Liver (tissue), 8 donors: ENCODE measurements at regions not wholly inside any gene's neighbourhood (a gene's known extent, or its start where the extent isn't known, plus 50 kb on each side); places are given as distances from the start of the nearest gene placed in this dataset.

Experiments
- DNase-seq: peaks from one replicate; pipeline ENCODE4 v3.0.0-alpha.2; 2017; ENCODE audit warnings: low spot score
- H3K27ac ChIP-seq, 2 donors: one replicate each; pipeline ENCODE4 v1.7.0; 2013; ENCODE audit warnings: inconsistent platforms in 2 of 2, low read length in 2 of 2, control low read depth in 1 of 2, low read depth in 1 of 2, mild to moderate bottlenecking in 1 of 2
- H3K27me3 ChIP-seq, 4 donors: one replicate each; pipeline versions ENCODE4 v1.6.1 to v1.7.0; 2013; ENCODE audit warnings: low read length in 3 of 4, inconsistent platforms in 1 of 4, mild to moderate bottlenecking in 1 of 4, moderate library complexity in 1 of 4; ENCODE audit not compliant: control insufficient read depth in 4 of 4, insufficient read depth in 4 of 4
- H3K36me3 ChIP-seq, 4 donors: one replicate each; pipeline versions ENCODE4 v1.6.1 to v1.7.0; 2013; ENCODE audit warnings: low read length in 3 of 4, mild to moderate bottlenecking in 3 of 4, low read depth in 1 of 4, moderate library complexity in 1 of 4; ENCODE audit not compliant: control insufficient read depth in 4 of 4, insufficient read depth in 3 of 4
- H3K4me1 ChIP-seq, 4 donors: one replicate each; pipeline versions ENCODE4 v1.6.1 to v1.7.0; 2013; ENCODE audit warnings: low read length in 3 of 4, mild to moderate bottlenecking in 3 of 4, moderate library complexity in 1 of 4; ENCODE audit not compliant: control insufficient read depth in 4 of 4, insufficient read depth in 4 of 4
- H3K4me3 ChIP-seq, 3 donors: one replicate each; pipeline versions ENCODE4 v1.6.1 to v1.7.0; 2013; ENCODE audit warnings: low read length in 3 of 3, control low read depth in 1 of 3, low read depth in 1 of 3, mild to moderate bottlenecking in 1 of 3
- H3K9ac ChIP-seq, 2 donors: one replicate each; pipeline ENCODE4 v1.7.0; 2013; ENCODE audit warnings: low read length in 2 of 2, mild to moderate bottlenecking in 2 of 2, moderate library complexity in 2 of 2, control low read depth in 1 of 2, low read depth in 1 of 2
- H3K9me3 ChIP-seq, 4 donors: one replicate each; pipeline versions ENCODE4 v1.6.1 to v1.7.0; 2013; ENCODE audit warnings: low read length in 3 of 4; ENCODE audit not compliant: control insufficient read depth in 4 of 4
- EGR1 ChIP-seq, 2 donors: IDR thresholded peaks; 2 replicates each; pipeline ENCODE4 v1.6.1; 2016 to 2018; ENCODE audit warnings: antibody characterized with exemption in 2 of 2, low read depth in 2 of 2
- FOXA1 ChIP-seq: IDR thresholded peaks from 2 replicates; pipeline ENCODE4 v1.6.1; 2016; ENCODE audit warnings: antibody characterized with exemption
- FOXA2 ChIP-seq: IDR thresholded peaks from 2 replicates; pipeline ENCODE4 v1.6.1; 2016; ENCODE audit warnings: antibody characterized with exemption
- GABPA ChIP-seq, 2 donors: IDR thresholded peaks in 1 of 2; conservative IDR thresholded peaks in 1 of 2; 2 replicates each; pipeline ENCODE4 v1.6.1; 2016; ENCODE audit warnings: antibody characterized with exemption in 2 of 2, mild to moderate bottlenecking in 1 of 2, moderate library complexity in 1 of 2
- HNF4A ChIP-seq, 2 donors: conservative IDR thresholded peaks; 2 replicates each; pipeline ENCODE4 v1.6.1; 2016; ENCODE audit warnings: antibody characterized with exemption in 2 of 2, mild to moderate bottlenecking in 2 of 2
- HNF4G ChIP-seq: IDR thresholded peaks from 2 replicates; pipeline ENCODE4 v1.6.1; 2016; ENCODE audit warnings: antibody characterized with exemption
- JUND ChIP-seq, 2 donors: IDR thresholded peaks; 2 replicates each; pipeline ENCODE4 v1.6.1; 2016; ENCODE audit warnings: antibody characterized with exemption in 2 of 2
- MAX ChIP-seq: IDR thresholded peaks from 2 replicates; pipeline ENCODE4 v1.6.1; 2016; ENCODE audit warnings: antibody characterized with exemption
- NR2F2 ChIP-seq: IDR thresholded peaks from 2 replicates; pipeline ENCODE4 v1.6.1; 2016; ENCODE audit warnings: antibody characterized with exemption
- RAD21 ChIP-seq, 2 donors: IDR thresholded peaks; 2 replicates each; pipeline ENCODE4 v1.6.1; 2016; ENCODE audit warnings: antibody characterized with exemption in 2 of 2, mild to moderate bottlenecking in 2 of 2
- RXRA ChIP-seq, 2 donors: IDR thresholded peaks; 2 replicates each; pipeline ENCODE4 v1.6.1; 2017 to 2018; ENCODE audit warnings: antibody characterized with exemption in 2 of 2, mild to moderate bottlenecking in 1 of 2
- SP1 ChIP-seq: IDR thresholded peaks from 2 replicates; pipeline ENCODE4 v1.6.1; 2018; ENCODE audit warnings: antibody characterized with exemption, mild to moderate bottlenecking
- TAF1 ChIP-seq: conservative IDR thresholded peaks from 2 replicates; pipeline ENCODE4 v1.6.1; 2016; ENCODE audit warnings: antibody characterized with exemption, mild to moderate bottlenecking
- YY1 ChIP-seq: IDR thresholded peaks from 2 replicates; pipeline ENCODE4 v1.6.1; 2016; ENCODE audit warnings: antibody characterized with exemption, mild to moderate bottlenecking
- ZBTB33 ChIP-seq: IDR thresholded peaks from 2 replicates; pipeline ENCODE4 v1.6.1; 2016; ENCODE audit warnings: antibody characterized with exemption
- WGBS: extraction: QIAGEN DNeasy Blood & Tissue Kit; methylation state at CpG from one replicate; pipeline ENCODE4 v1.1.7; 2013; 5-methylcytosine and 5-hydroxymethylcytosine counted together
- TF ChIP-seq, protein P1 (sequence below): IDR thresholded peaks from 2 replicates; pipeline ENCODE4 v1.6.1; 2016; ENCODE audit warnings: antibody characterized with exemption, mild to moderate bottlenecking
- TF ChIP-seq, protein P2 (sequence below): fragments of 150-350 bp; IDR thresholded peaks from 2 replicates; pipeline ENCODE4 v1.5.1; 2017; ENCODE audit warnings: improper control_type of control experiment, low read depth, low read length; ENCODE audit not compliant: missing input control
- TF ChIP-seq, protein P3 (sequence below): IDR thresholded peaks from 2 replicates; pipeline ENCODE4 v1.6.1; 2016; ENCODE audit warnings: antibody characterized with exemption
- donor health status: healthy.
- donor health status: healthy.
- donor health status: healthy.
- donor health status: healthy.
- donor health status: healthy.

DNA sequence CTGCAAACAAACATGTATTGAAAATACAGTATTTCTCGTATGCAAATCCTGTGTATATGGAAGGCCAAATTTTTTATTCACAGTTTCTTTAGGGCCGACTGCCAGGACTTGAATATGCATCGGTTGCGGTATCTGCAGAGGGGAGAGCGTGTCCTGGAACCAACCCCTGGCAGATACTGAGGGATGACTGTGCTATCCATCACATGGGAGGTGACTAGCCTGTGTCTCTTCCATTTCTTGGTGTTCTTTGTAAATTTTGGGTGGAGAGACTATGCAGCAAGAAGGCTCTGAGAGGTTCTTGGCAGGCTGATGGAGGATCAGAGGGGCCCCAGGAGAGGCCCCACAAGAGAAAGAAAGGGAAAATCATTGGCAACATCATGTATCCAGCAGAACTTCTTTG lies 384.3 kb downstream of the YTHDC2 start:
- TF ChIP-seq, protein P1, sequence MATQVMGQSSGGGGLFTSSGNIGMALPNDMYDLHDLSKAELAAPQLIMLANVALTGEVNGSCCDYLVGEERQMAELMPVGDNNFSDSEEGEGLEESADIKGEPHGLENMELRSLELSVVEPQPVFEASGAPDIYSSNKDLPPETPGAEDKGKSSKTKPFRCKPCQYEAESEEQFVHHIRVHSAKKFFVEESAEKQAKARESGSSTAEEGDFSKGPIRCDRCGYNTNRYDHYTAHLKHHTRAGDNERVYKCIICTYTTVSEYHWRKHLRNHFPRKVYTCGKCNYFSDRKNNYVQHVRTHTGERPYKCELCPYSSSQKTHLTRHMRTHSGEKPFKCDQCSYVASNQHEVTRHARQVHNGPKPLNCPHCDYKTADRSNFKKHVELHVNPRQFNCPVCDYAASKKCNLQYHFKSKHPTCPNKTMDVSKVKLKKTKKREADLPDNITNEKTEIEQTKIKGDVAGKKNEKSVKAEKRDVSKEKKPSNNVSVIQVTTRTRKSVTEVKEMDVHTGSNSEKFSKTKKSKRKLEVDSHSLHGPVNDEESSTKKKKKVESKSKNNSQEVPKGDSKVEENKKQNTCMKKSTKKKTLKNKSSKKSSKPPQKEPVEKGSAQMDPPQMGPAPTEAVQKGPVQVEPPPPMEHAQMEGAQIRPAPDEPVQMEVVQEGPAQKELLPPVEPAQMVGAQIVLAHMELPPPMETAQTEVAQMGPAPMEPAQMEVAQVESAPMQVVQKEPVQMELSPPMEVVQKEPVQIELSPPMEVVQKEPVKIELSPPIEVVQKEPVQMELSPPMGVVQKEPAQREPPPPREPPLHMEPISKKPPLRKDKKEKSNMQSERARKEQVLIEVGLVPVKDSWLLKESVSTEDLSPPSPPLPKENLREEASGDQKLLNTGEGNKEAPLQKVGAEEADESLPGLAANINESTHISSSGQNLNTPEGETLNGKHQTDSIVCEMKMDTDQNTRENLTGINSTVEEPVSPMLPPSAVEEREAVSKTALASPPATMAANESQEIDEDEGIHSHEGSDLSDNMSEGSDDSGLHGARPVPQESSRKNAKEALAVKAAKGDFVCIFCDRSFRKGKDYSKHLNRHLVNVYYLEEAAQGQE = no peak
- TF ChIP-seq HNF4G = no peak
- TF ChIP-seq FOXA1 = no peak
- TF ChIP-seq RXRA (IDR thresholded peaks at IDR 0.05) = no peak
- TF ChIP-seq FOXA2 = no peak
- TF ChIP-seq EGR1 (IDR thresholded peaks at IDR 0.05; ENCODE audit: low read depth in 2 of 2) = no peak
- TF ChIP-seq TAF1 = no peak
- no peak for TF ChIP-seq SP1
- no peak for TF ChIP-seq MAX
- no peak for TF ChIP-seq YY1
- TF ChIP-seq, protein P2, sequence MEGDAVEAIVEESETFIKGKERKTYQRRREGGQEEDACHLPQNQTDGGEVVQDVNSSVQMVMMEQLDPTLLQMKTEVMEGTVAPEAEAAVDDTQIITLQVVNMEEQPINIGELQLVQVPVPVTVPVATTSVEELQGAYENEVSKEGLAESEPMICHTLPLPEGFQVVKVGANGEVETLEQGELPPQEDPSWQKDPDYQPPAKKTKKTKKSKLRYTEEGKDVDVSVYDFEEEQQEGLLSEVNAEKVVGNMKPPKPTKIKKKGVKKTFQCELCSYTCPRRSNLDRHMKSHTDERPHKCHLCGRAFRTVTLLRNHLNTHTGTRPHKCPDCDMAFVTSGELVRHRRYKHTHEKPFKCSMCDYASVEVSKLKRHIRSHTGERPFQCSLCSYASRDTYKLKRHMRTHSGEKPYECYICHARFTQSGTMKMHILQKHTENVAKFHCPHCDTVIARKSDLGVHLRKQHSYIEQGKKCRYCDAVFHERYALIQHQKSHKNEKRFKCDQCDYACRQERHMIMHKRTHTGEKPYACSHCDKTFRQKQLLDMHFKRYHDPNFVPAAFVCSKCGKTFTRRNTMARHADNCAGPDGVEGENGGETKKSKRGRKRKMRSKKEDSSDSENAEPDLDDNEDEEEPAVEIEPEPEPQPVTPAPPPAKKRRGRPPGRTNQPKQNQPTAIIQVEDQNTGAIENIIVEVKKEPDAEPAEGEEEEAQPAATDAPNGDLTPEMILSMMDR = no peak
- no peak for TF ChIP-seq JUND (IDR thresholded peaks at IDR 0.05)
- no peak for TF ChIP-seq GABPA (IDR thresholded peaks at IDR 0.05 in 1 of 2, conservative IDR thresholded peaks at IDR 0.05 in 1 of 2)
- no peak for TF ChIP-seq RAD21 (IDR thresholded peaks at IDR 0.05)
- TF ChIP-seq ZBTB33 = no peak
- no peak for TF ChIP-seq NR2F2
- no peak for TF ChIP-seq HNF4A (conservative IDR thresholded peaks at IDR 0.05)
- TF ChIP-seq, protein P3, sequence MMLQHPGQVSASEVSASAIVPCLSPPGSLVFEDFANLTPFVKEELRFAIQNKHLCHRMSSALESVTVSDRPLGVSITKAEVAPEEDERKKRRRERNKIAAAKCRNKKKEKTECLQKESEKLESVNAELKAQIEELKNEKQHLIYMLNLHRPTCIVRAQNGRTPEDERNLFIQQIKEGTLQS = no peak
- WGBS = 80% methylated on average over 5 of the region's 5 CpGs
- no peak for DNase-seq

GRCh38 chr5:113900141-113900540 lies 386.6 kb downstream of the YTHDC2 start:
- no peak for DNase-seq
- no peak for TF ChIP-seq NR2F2
- no peak for TF ChIP-seq EGR1 (IDR thresholded peaks at IDR 0.05; ENCODE audit: low read depth in 2 of 2)
- no peak for TF ChIP-seq FOXA2
- no peak for TF ChIP-seq HNF4A (conservative IDR thresholded peaks at IDR 0.05)
- TF ChIP-seq, protein P2 = no peak
- TF ChIP-seq YY1 = no peak
- no peak for TF ChIP-seq FOXA1
- TF ChIP-seq RXRA (IDR thresholded peaks at IDR 0.05) = no peak
- TF ChIP-seq RAD21 (IDR thresholded peaks at IDR 0.05) = no peak
- TF ChIP-seq, protein P1 = no peak
- no peak for TF ChIP-seq JUND (IDR thresholded peaks at IDR 0.05)
- Histone ChIP-seq H3K9ac (no peak overlapping the region), H3K4me3 (no peak overlapping the region), H3K9me3 (no peaks in the 10 kb centered on the region), H3K36me3 (no peaks in the 10 kb centered on the region), H3K4me1 (no peaks in the 10 kb centered on the region), H3K27me3 (peaks cover 0 to 8% (median 0%) of the 10 kb centered on the region in 4 donors), H3K27ac (no peak overlapping the region)

More for the DNA sequence above, 384.3 kb downstream of the YTHDC2 start:
- H3K9ac ChIP-seq = no peak overlapping the region
- H3K4me3 ChIP-seq = no peak overlapping the region
- peaks cover 0 to 3% (median 0%) of the 10 kb centered on the region in 4 donors for H3K27me3 ChIP-seq
- no peaks in the 10 kb centered on the region for H3K36me3 ChIP-seq
- no peak overlapping the region for H3K27ac ChIP-seq
- H3K9me3 ChIP-seq = no peaks in the 10 kb centered on the region
- no peaks in the 10 kb centered on the region for H3K4me1 ChIP-seq
